ENCODE measurements at regions not wholly inside any gene's neighbourhood (a gene's known extent, or its start where the extent isn't known, plus 50 kb on each side); places are given as distances from the start of the nearest gene placed in this dataset.

- TF ChIP-seq, protein P1, sequence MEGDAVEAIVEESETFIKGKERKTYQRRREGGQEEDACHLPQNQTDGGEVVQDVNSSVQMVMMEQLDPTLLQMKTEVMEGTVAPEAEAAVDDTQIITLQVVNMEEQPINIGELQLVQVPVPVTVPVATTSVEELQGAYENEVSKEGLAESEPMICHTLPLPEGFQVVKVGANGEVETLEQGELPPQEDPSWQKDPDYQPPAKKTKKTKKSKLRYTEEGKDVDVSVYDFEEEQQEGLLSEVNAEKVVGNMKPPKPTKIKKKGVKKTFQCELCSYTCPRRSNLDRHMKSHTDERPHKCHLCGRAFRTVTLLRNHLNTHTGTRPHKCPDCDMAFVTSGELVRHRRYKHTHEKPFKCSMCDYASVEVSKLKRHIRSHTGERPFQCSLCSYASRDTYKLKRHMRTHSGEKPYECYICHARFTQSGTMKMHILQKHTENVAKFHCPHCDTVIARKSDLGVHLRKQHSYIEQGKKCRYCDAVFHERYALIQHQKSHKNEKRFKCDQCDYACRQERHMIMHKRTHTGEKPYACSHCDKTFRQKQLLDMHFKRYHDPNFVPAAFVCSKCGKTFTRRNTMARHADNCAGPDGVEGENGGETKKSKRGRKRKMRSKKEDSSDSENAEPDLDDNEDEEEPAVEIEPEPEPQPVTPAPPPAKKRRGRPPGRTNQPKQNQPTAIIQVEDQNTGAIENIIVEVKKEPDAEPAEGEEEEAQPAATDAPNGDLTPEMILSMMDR (IDR thresholded peaks at IDR 0.05), result no peak
- TF ChIP-seq POLR2A (IDR thresholded peaks at IDR 0.05; ENCODE audit: low read depth) (no peak), POLR2AphosphoS5 (IDR thresholded peaks at IDR 0.05) (no peak), EP300 (IDR thresholded peaks at IDR 0.05) (no peak)
These were observed 1106.8 kb downstream of the AACS start for GRCh38 chr12:126171937-126172559.
